GM21786 (cell line): ENCODE measurements at regions not wholly inside any gene's neighbourhood (a gene's known extent, or its start where the extent isn't known, plus 50 kb on each side); places are given as distances from the start of the nearest gene placed in this dataset.

Source experiments
- ATAC-seq: cut with Tn5 transposase; IDR thresholded peaks from one replicate; pipeline ENCODE4 v1.9.1; 2021; ENCODE audit not compliant: unreplicated experiment

DNA sequence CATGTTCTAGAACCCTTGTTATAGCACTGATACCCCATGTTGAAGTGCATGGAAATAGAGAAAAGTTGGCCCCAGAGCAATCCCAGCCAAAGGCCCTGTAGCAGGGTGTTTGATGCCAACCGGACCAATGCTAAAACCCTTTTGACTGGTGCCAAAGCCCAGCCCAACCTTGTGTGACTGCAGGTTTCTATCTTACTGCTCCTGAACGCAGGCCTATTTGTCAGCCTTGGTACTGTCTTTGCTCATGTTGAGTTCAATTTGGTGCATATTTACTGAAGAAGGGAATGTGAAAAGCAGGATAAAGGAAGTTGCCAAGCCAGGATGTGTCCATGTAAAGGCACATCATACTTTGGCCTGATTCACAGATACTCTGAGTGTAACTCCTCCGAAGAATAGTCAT lies 51.7 kb upstream of the NFASC start:
- no peak for ATAC-seq

DNA sequence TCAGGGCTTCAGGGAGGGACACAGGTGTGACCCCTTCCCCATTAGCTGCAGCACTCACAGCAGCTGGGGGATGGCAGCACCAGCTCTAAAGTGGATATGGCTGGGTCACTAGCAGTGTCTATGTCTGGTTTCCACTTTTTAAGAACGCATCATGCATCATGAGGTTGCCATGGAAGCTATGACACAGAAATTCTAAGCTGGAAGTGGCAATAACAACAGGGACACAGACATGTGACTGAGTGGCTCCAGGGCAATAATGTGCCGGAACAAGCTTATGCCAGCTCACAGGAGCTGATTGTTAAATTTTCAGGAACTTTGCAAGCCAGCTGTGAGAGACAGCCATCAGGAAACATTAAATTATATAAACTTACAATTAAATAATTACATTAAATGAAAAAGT lies 51.2 kb upstream of the NFASC start:
- no peak for ATAC-seq
